ENCODE measurements at regions not wholly inside any gene's neighbourhood (a gene's known extent, or its start where the extent isn't known, plus 50 kb on each side); places are given as distances from the start of the nearest gene placed in this dataset.
"Not testable (repeated sequence)": the region's sequence is repeated elsewhere in the genome, so short reads cannot be mapped to it uniquely, and the experiment has no call there.

- DNase-seq = not testable (repeated sequence)
Measured at GRCh38 chr12:131214936-131215335, 261.2 kb downstream of the ADGRD1 start.

DNA sequence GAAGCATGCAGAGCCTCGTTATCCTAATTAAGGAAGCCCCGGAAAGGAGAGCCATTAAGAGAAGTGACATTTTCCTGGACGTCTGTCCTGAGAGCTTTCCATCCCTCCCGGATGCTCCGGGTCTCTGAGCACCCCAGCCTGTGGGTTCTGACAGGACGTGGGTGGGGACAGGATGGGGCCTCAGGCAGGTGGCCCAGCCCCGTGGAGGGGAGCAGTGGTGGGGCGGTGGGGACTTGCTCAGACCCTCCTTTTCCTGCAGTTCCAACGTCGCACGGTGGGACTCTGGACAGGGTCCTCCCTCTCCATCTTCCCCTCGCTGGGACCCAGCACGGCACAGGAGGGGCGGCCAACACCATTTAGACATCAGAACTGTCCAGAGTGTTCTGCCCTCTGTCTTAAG lies 262.9 kb downstream of the ADGRD1 start:
- DNase-seq = not testable (repeated sequence)

DNA sequence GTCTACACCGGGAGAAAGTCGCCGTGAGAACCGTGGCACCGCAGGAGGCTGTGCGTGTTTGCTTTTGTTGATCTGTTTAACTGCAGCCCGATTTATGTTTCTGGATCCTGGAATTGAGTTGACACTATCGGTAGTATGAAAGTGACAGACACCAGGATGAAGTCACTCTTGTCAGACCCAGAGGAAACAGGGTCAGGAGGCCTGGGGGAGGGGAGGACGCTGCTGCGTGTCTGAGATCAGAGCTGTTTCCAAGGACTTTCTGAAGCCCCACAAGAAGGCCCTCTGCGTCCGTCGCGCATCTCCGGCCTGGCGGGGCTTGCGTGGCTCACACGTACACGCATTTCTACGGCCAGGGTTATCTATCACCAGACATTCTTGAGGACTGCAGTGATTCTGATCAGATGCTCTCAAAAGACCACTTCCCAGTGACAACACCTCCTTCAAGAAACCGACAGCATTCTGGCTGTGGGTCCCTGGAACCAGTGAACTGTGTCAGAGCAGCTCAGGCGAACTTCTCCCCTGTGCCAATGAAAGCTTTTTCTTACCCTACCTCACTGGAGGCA lies 263.4 kb downstream of the ADGRD1 start:
- DNase-seq = no peak

DNA sequence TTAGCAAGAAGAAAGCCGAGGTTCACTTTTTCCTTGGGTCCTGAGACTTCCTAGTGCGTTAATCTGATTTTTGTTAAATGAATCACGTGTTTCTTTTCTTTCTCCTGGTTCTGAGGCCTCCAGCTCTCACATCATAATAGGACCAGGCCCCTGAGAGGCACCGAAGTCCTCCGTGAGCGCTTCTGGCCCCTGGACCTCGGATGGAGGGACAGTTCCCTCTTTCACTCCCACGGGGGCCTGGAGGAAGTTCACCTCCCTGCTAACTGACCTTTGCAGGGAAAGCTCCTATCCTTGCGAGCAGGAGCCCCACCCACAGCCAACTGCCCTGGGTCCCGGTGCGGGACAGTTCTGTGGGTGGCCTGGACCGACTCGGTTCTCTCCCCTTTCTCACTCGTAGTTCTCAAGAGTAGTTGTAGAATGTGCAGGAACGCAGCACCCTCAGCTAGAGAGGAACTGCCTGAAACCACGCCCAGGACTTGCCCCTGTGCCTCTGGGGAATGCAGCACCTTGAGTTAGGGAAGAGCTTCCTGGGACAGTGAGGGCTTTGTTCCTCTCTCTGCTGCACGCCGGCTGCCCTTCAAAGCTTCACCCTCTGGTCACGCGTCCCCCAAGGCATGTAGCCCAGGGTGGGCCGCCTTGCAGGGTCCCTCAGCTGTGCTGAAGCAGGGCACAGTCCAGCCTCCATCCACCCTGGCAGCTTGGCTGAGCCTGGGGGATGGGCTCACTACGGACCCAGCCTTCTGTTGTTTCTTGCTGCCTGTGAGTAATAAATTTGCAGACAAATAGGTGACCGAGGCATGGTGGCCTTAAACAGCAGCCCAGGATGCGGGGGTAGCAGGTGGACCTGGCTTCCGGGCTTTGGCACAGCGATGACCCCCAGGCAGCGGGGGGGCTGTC lies 264.6 kb downstream of the ADGRD1 start:
- no peak for DNase-seq

GRCh38 chr12:131218923-131219669 lies 265.4 kb downstream of the ADGRD1 start:
- no peak for DNase-seq

DNA sequence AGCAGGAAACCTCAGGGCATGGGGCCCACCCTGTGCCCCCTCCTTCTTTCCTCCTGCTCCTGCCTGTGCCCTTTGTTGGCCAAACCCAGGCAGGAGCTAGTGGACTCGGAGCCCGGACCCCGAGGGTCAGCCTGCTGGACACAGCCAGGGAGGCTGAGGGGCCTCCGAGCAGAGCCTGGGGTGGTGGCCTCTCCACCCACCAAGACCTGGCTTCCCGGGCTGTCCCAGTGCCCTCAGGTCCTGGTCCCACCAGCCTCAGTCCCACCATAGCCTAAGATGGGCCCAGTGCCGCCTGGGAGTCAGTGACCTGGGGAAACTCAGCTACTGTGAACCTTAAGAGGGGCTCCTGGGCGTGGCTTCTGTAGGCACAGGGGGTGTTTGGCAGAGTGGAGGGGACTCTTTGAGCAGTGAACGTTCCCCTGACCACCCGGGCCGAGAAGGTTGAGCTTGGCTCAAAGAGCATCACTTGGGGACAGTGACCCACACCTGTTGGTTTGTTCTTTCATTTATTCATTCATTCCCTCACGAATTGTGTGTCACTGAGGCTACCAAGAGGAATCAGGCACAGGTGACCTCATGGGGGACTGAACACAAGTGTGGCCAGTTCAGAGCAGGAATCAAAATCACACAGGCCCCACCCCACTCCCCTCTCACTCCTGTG lies 266.1 kb downstream of the ADGRD1 start:
- no peak for DNase-seq

DNA sequence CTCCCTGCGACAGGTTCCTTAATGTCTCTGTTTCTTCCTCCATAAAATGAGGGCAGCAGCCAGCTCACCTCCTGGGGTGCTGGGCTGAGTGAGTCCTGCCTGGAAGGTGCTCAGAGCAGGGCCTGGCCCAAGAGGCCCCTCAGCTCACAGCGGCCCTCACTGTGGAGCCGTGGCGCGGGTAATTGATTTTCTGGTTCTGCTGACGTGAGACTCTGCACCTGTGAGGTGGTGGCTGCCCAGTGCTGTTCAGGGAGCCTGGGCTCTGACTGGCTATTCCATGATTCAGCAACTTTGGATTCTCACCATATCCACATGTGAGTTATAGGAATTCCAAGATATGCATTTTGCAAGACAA lies 266.6 kb downstream of the ADGRD1 start:
- no peak for DNase-seq

DNA sequence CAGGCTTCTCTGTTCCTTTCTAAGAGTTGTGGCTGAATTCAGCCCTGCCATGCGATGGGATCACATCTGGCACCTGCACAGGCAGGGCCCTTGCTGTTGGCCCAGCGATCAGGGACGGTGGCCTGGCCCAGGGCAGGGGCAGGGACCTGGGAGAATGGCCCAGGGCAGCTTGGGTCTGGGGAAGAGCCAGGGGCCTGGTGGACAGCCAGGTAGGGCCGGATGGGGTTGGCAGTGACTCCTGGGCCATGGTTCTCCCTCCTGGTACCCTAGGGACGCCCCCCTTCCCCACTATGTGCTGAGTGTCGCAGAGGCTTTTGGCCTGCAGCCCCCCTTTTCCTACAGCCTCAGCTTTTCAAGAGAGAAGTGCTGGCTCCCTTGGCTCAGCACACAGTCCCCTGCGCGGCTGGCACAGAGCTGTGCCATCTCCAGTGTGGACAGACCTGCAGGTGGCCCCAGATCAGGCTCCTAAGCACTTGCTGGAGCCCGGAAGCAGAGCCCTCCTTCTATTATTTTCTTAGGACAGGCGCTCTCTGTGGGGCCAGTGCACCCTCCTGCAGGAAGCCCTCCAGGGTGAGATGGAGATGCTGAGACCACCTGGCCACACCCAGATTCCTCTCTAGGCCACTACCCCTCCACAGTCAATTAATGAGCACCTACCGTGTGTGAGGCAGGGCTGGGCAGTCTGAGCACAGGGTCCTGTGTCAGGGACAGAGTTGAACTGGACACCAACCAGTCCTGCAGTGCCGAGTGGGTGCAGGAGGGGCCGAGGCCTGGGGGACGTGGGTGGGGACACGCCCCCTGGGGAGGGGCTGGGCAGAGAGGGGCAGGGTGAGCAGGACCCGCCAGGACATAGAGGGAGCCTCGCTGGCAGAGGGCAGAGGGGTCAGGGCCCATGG lies 267.6 kb downstream of the ADGRD1 start:
- no peak for DNase-seq

GRCh38 chr12:131221957-131222328 lies 268.2 kb downstream of the ADGRD1 start:
- no peak for DNase-seq

DNA sequence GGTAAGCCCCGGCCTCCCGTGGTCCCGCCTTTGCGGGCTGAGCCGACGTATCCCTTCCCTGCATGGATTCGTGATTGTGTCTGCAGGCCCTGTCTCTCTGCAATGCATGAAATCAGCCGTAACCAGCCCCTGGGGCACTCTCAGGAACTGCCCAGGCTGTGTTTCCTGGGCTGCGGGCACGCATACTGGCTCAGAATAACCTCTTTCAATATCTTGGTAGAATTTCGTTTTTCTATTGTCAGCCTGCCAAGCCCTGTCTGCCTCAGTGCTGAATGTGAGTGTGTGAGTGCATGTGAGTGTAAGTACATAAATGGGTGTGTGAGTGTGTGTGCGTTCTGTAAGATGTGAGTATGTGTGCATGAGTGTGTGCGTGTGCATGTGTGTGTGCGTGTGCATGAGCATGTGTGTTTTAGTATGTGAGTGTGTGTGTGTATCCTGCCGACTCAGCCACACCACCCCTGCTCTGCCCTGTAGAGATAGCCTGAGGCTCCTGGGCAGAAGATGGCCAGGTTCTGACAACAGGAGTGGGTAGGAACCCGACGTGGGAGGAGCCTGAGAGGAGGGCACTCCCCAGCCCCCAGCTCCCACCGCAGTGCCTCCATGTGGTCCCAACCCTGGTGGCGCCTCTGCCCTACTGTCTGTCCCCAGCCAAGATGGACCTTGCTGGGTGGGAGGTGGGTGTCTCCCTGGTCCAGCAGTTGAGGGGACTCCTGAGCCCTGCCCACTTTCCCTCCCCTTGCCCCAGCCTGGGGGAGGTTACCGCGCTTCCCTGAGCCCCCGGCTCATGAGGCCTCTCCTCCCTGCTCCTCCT lies 268.8 kb downstream of the ADGRD1 start:
- DNase-seq = no peak

DNA sequence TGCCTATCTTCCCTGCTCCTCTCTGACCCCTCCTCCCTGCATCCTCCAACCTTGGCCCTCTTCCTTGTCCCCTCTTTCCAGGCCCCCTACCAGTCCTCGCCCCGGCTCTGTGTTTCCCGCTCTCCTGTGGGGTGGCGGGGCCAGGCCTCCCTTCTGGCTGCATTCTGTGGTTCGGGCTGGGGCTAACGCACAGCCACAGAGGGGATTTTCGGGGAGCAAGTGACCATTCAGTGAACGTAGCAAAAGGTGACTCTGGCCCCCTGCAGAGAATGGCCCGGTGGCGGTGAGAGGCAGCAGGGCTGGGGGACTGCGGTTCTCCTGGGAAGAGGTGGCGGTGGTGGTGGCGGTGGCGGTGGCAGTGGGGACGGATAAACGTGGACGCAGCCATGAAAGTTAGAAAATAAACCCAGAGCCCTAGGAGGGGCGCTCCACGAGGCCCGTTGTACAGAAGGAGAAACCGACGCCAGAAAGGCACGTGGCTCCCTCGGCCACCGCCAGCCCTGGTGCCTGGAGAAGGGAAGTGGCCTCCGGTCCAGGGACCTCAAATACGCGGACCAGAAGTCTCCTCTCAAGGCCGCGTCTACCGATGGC lies 269.6 kb downstream of the ADGRD1 start:
- DNase-seq = no peak

DNA sequence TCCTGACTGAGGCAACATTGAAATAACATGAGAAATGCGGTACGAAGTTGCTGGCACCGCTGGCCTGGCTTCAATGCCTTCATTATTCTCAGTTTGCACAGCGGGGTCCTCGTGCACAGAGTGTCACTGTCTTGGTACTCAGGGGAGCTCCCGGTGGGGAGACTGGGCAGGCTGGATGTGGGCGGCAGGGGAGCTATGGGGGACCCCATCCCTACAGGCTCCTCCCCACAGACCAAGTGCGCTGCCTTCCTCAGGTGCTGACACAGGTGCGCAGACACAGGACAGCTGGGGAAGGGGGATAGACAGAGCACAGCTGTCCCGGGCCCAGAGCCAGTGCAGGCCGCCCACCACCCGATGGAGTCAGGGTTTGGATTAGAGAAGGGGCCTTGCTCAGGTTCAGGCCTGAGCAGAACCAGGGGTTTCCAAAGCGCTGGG lies 270.1 kb downstream of the ADGRD1 start:
- no peak for DNase-seq

- not testable (repeated sequence) for DNase-seq
Measured at GRCh38 chr12:131224226-131225065, 270.7 kb downstream of the ADGRD1 start.

DNA sequence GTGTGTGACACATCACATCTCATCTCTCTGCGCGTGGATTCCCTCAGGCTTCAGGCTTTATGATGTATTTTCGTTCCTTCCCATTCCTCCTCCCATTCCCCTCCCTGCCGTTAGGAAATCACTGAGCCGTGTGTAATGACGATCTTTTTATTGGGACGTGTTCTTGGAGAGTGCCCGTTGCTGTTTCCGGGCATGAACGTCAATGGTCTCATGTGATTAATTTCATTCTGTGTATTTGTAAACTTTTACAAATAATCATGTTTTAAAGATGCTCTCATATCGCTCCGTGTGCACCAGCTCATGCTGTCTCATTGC lies 271.3 kb downstream of the ADGRD1 start:
- DNase-seq = not testable (repeated sequence)

DNA sequence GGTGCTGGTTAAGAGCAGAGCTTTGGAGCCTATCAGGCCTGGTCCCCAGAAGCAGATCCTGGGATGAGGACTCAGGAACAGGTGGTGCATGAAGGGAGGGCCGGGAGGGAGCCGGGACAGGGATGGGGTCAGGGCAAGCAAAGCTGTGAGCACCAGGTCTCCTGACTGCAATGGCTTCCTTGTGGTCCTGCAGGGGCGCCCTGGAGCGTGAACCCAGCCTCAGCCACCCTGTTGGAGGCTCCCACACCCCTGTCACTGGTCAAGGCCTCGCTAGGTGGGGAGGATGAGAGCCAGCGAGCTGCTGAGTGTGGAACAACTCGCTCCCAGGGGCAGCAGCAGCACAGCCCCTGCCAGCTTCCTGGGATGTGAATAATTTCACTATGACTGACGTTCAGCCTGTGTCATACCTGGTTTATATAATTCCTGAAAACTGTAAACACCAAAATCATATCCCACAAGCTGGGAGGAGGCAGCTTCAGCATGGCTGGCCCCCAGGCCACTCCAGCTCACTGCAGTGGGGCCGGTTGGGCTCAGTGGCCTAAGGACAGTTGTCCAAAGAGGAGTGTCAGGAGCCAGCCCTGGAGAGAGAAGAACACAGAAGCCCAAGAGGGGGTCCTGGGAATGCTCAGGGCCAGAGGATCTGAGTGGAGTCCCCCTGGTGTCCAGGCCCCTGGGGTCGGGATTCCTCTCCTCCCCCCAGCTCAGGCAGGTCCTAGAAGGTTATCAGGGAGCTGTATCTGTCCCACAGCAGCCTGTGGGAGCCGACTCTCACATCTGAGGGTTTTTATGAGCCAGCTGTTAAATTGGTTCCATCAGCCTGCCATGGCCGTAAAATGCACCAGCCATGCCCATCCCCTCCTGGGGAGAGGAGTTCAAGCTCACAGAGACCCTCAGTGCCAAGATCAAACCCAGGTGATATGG lies 272.9 kb downstream of the ADGRD1 start:
- DNase-seq = no peak

- DNase-seq = not testable (repeated sequence)
Measured at GRCh38 chr12:131227641-131228040, 273.9 kb downstream of the ADGRD1 start.

GRCh38 chr12:131229079-131229425 lies 275.3 kb downstream of the ADGRD1 start:
- DNase-seq = not testable (repeated sequence)

GRCh38 chr12:131229426-131230339 lies 276.0 kb downstream of the ADGRD1 start:
- no peak for DNase-seq
